GM18861 (cell line): ENCODE measurements at regions not wholly inside any gene's neighbourhood (a gene's known extent, or its start where the extent isn't known, plus 50 kb on each side); places are given as distances from the start of the nearest gene placed in this dataset.
A peak's percentile ranks its signal among the peaks of the same experiment; 100 is the strongest.
"Not testable (repeated sequence)": the region's sequence is repeated elsewhere in the genome, so short reads cannot be mapped to it uniquely, and the experiment has no call there.

Experiments
- ATAC-seq: cut with Tn5 transposase; IDR thresholded peaks from one replicate; pipeline ENCODE4 v1.9.1; 2021; ENCODE audit not compliant: unreplicated experiment

GRCh38 chr6:27747637-27748036 is 164.6 kb downstream of the OR2B2 start:
- ATAC-seq = no peak

- not testable (repeated sequence) for ATAC-seq
Measured at GRCh38 chr6:27746860-27747259, 165.3 kb downstream of the OR2B2 start.

GRCh38 chr6:27743787-27744186 is 168.4 kb downstream of the OR2B2 start:
- ATAC-seq = no peak

- ATAC-seq = no peak
Measured at GRCh38 chr6:27742833-27743573, 169.2 kb downstream of the OR2B2 start.

- not testable (repeated sequence) for ATAC-seq
Measured at GRCh38 chr6:27739902-27740301, 172.3 kb downstream of the OR2B2 start.

DNA sequence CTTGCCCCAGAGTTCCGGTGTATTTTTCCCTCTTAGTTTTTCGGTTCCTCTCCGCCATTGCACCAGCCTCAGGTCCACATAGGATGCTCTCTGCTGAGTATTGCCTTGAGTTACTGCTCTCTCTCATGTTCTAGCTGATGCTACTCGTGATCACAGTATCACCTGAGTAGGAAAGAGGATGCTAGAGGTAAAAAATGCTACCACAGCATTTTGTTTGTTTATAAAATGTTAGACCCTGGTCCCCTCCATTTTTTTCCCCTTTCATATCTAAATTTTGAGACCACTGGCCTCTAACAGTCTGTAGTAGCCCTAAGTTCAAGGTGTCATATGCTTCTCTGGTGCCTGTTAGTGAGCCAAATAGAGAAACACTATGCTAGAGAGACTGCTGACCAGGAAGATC is 175.5 kb downstream of the OR2B2 start:
- no peak for ATAC-seq

DNA sequence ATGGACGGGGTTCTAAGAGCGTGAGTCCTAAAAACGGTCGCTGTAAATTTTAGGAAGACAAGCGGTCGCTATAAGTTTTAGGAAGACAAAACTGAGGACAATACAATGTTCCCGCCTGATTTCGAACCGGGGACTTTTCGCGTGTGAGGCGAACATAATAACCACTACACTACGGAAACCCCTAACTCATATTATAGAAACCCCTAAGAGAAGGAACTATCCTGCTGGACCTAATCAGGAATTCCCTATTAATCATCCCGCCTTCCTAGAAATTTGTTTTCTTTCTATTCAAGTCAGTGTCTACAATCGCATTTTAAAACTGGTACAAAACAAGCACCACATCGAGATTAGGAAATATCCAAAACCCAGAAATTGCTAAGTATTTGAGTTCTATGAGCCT is 183.8 kb downstream of the OR2B2 start:
- no peak for ATAC-seq

DNA sequence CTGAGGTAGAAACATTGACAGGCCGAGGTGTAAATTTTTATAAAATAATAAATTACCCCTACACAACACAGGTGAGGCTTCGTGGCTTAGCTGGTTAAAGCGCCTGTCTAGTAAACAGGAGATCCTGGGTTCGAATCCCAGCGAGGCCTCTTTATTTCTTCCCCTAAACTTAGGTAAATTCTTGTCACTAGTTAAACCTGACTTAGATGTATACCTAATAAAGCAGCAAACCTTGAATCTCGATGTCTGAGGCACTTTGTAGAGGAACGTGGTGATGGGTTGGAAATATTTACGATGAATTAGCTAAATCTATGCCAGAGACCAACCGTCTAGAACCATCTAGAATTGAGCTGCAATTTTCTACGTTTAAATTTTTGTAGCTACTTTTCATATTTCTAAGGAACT is 185.6 kb downstream of the OR2B2 start:
- ATAC-seq = no peak

DNA sequence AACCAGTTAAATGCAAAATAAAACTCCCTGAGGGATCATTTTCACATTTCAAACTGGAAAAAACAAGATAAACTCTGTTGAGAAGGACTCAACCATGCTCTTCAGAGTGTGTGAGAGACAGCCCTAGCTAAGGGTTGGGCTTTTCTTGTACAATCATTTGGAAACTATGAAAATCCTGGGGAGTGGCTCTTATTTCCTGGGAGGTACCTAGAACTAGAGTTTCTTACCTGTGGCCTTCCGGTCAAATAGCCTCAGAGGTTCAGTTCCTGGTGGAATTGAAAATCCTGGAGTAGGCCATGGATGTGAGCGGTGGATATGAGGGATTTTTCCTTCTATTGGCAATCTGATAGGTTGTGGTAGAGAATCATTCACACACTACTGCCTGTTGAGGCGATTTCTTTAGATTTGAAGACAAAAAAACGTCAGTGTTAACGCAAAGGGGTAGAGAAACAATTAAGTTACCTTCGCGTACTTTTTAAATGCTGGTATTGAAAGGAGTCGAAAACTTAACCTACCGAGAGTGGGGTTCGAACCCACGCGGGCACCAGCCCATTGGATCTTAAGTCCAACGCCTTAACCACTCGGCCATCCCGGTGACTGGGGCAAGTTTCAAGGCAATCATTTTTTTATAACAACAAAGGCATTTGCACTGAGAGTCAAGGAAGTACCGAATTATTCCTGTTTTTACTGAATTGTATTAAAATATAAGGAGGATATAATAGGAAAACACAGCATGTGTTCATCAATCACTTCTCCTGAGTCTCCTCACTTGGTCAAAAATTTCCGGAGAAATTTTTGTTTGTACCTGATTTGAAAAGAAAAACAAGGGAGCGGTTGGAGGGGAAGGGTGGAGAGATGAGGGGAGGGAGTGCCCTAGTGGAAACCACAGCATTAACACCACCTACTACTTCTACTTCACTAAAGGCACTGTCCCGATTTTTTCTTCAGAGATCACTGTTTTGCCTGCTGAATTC is 191.3 kb downstream of the OR2B2 start:
- no peak for ATAC-seq

- not testable (repeated sequence) for ATAC-seq
Measured at GRCh38 chr6:27719039-27719438, 193.2 kb downstream of the OR2B2 start.

DNA sequence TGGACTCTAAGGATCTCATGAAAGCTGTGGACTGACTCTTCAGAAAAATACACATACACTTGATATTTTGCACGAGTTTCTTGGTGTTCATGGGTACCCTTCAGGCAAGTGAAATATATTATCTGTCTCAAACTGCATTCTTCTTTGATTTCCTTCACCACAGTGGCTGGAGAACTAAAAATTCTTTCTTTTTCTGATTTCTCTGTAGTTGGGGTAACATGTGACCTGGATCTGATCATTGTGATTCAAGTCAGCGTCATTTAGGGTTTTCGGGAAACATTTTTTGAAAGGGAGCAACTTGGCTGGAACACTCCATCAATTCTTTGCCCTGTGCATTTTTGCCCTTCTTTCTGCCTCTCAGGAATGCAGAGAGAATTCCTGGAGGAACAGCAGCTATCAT is 205.8 kb downstream of the OR2B2 start:
- no peak for ATAC-seq

- ATAC-seq = no peak
Measured at GRCh38 chr6:27700337-27700736, 211.9 kb downstream of the OR2B2 start.

DNA sequence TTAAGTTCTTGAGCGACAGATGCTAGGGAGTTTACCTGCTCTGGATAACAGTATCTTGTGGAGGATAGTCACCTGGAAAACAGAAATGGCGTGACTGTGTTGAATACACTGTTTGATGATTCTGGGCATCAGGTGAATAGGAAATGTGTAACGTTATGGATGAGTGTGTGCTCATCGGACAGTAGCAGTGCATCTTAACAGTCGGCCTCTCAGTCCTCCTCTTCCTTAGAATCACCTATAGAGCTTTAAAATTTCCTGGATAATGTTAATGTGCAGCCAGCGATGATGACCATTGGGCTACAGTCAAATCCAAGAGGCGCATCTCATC is 217.7 kb downstream of the OR2B2 start:
- no peak for ATAC-seq

DNA sequence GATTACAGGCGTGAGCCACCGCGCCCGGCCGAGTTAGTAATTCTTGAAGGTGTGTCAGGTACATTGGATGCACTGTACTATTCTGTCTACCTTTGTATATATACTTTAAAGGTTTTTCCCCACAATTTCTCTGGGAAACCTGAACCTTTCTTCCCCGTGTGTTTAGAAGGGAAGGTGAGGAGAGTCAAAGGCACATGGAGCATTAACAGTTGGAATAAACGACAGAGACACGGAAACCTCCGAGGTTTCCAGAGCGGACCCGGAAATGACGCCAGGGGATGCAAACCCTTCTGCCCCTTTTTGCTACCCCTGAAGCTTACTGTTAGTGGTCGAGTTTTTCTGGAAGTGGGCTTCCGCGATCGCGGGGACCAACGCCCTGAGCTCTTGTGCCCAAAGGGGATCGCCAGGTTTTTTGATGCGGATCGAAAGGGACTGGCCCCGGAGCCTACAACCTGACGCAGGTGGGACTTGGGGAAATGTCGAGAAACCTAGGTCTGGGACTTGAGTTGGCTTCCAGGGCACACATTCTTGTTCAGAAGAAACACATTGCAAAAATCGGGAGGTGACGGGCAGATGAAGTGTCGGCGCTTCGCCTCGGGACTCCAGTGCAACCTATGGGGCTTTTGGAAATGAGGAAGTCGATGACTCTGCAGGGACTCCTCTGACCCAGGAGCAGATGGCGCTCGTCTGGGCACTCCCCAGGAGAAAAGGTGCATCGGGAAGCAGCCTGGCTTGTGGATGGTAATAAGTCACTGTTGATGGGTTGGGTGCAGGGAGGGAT is 218.2 kb downstream of the OR2B2 start:
- ATAC-seq = no peak

DNA sequence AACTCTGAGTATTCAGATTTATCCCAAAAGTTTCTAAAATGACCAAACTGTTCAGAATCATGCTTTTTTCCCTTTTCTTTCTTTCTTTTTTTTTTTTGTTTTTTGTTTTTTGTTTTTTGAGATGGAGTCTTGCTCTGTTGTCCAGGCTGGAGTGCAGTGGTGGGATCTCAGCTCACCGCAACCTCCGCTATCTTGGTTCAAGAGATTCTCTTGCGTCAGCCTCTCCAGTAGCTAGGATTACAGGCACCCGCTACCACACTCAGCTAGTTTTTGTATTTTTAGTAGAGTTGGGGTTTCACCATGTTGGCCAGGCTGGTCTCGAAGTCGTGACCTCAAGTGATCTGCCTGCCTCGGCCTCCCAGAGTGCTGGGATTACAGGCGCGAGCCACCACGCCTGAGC is 219.2 kb upstream of the ZNF184 start:
- ATAC-seq = not testable (repeated sequence)

DNA sequence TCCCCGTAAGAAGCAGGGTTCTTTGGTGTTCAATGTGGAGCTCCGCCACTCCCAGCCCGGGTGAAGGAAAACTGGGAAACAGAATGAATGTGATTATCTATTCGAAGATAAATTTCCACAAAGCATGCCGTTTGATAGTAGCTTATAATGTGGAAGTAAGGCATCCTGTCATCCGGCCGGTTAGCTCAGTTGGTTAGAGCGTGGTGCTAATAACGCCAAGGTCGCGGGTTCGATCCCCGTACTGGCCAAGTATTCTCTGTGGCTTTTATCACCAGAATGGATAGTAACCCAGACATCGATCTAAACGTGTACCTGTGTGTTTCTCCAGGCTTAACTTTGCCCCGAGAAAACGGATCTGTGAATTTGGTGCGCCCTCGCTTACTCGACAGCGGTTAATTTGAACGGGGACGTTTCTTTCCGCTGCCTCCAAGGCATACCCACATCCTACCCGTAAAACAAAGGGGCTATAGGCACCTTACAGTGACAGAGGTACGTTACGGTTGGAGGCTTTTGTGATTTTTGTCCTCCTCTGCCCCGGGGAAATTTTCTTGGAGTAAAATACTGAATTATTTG is 215.2 kb upstream of the ZNF184 start:
- peak; percentile 54 for ATAC-seq

- ATAC-seq = peak; percentile 55
Measured at GRCh38 chr6:27687154-27688013, 214.5 kb upstream of the ZNF184 start.

- no peak for ATAC-seq
Measured at GRCh38 chr6:27685279-27685678, 212.4 kb upstream of the ZNF184 start.

- no peak for ATAC-seq
Measured at GRCh38 chr6:27684264-27685211, 211.6 kb upstream of the ZNF184 start.
